GM21529 (cell line): ENCODE measurements at regions not wholly inside any gene's neighbourhood (a gene's known extent, or its start where the extent isn't known, plus 50 kb on each side); places are given as distances from the start of the nearest gene placed in this dataset.
"Not testable (repeated sequence)": the region's sequence is repeated elsewhere in the genome, so short reads cannot be mapped to it uniquely, and the experiment has no call there.

Source experiments
- ATAC-seq: cut with Tn5 transposase; IDR thresholded peaks from one replicate; pipeline ENCODE4 v1.9.1; 2021; ENCODE audit not compliant: unreplicated experiment

GRCh38 chr2:114128725-114129124 is 238.8 kb downstream of the ACTR3 start:
- no peak for ATAC-seq

GRCh38 chr2:114132050-114132449 is 242.2 kb downstream of the ACTR3 start:
- not testable (repeated sequence) for ATAC-seq

- no peak for ATAC-seq
These were observed 244.3 kb downstream of the ACTR3 start for GRCh38 chr2:114134146-114134545.

- ATAC-seq, result no peak
These were observed 249.7 kb downstream of the ACTR3 start for GRCh38 chr2:114139542-114139941.

- no peak for ATAC-seq
These were observed 266.6 kb downstream of the ACTR3 start for GRCh38 chr2:114156366-114157056.

GRCh38 chr2:114157057-114157385 is 267.1 kb downstream of the ACTR3 start:
- no peak for ATAC-seq

- ATAC-seq, result no peak
These were observed 270.5 kb downstream of the ACTR3 start for GRCh38 chr2:114160263-114160981.

- ATAC-seq, result no peak
These were observed 271.5 kb downstream of the ACTR3 start for GRCh38 chr2:114161371-114161770.

GRCh38 chr2:114167799-114168198 is 274.6 kb upstream of the DPP10 start:
- no peak for ATAC-seq

- no peak for ATAC-seq
These were observed 272.4 kb upstream of the DPP10 start for GRCh38 chr2:114170070-114170469.

GRCh38 chr2:114175507-114175906 is 266.9 kb upstream of the DPP10 start:
- ATAC-seq, result no peak

- no peak for ATAC-seq
These were observed 256.9 kb upstream of the DPP10 start for GRCh38 chr2:114185501-114185900.

GRCh38 chr2:114192362-114192761 is 250.1 kb upstream of the DPP10 start:
- ATAC-seq, result no peak

- ATAC-seq, result no peak
These were observed 240.7 kb upstream of the DPP10 start for GRCh38 chr2:114201781-114202180.

- no peak for ATAC-seq
These were observed 238.8 kb upstream of the DPP10 start for GRCh38 chr2:114203679-114204078.

- ATAC-seq, result no peak
These were observed 228.6 kb upstream of the DPP10 start for GRCh38 chr2:114213808-114214207.

- ATAC-seq, result no peak
These were observed 224.1 kb upstream of the DPP10 start for GRCh38 chr2:114218383-114218782.

- ATAC-seq, result no peak
These were observed 223.0 kb upstream of the DPP10 start for GRCh38 chr2:114219456-114219855.

GRCh38 chr2:114222344-114222743 is 220.1 kb upstream of the DPP10 start:
- ATAC-seq, result no peak

- ATAC-seq, result no peak
These were observed 210.5 kb upstream of the DPP10 start for GRCh38 chr2:114231921-114232320.

- ATAC-seq, result no peak
These were observed 205.1 kb upstream of the DPP10 start for GRCh38 chr2:114237331-114237730.

- ATAC-seq, result no peak
These were observed 203.4 kb upstream of the DPP10 start for GRCh38 chr2:114238910-114239559.
